DMS114 treated with DMSO at 0.1 percent for 48 hours (cell line): ENCODE measurements at regions not wholly inside any gene's neighbourhood (a gene's known extent, or its start where the extent isn't known, plus 50 kb on each side); places are given as distances from the start of the nearest gene placed in this dataset.

Experiments
- DNase-seq: peaks from one replicate; lab custom pipeline; 2025; ENCODE audit not compliant: unreplicated experiment; lab: John Stamatoyannopoulos, UW

GRCh38 chr12:93101367-93101766, 172.3 kb upstream of the EEA1 start:
- DNase-seq = no peak

GRCh38 chr12:93102312-93102711, 173.2 kb upstream of the EEA1 start:
- no peak for DNase-seq

- DNase-seq = no peak
Measured at GRCh38 chr12:93102744-93103143, 173.6 kb upstream of the EEA1 start.

- no peak for DNase-seq
Measured at GRCh38 chr12:93103154-93103553, 174.1 kb upstream of the EEA1 start.

GRCh38 chr12:93104535-93104934, 175.4 kb upstream of the EEA1 start:
- DNase-seq = no peak

GRCh38 chr12:93106910-93107309, 177.8 kb upstream of the EEA1 start:
- DNase-seq = no peak

- no peak for DNase-seq
Measured at GRCh38 chr12:93107514-93108312, 178.6 kb upstream of the EEA1 start.

- no peak for DNase-seq
Measured at GRCh38 chr12:93108985-93109384, 179.9 kb upstream of the EEA1 start.

GRCh38 chr12:93109551-93110203, 180.6 kb upstream of the EEA1 start:
- DNase-seq = no peak

GRCh38 chr12:93111773-93112172, 182.7 kb upstream of the EEA1 start:
- no peak for DNase-seq

- DNase-seq = no peak
Measured at GRCh38 chr12:93113317-93114006, 184.4 kb upstream of the EEA1 start.

GRCh38 chr12:93115198-93115601, 186.1 kb upstream of the EEA1 start:
- DNase-seq = no peak

- no peak for DNase-seq
Measured at GRCh38 chr12:93115646-93116045, 186.6 kb upstream of the EEA1 start.

GRCh38 chr12:93116632-93117031, 187.5 kb upstream of the EEA1 start:
- no peak for DNase-seq

GRCh38 chr12:93121729-93122488, 192.8 kb upstream of the EEA1 start:
- no peak for DNase-seq

- DNase-seq = no peak
Measured at GRCh38 chr12:93122569-93123091, 193.5 kb upstream of the EEA1 start.

GRCh38 chr12:93125126-93125525, 196.0 kb upstream of the EEA1 start:
- no peak for DNase-seq

- no peak for DNase-seq
Measured at GRCh38 chr12:93126069-93126474, 197.0 kb upstream of the EEA1 start.

GRCh38 chr12:93127107-93127560, 198.0 kb upstream of the EEA1 start:
- no peak for DNase-seq

- DNase-seq = no peak
Measured at GRCh38 chr12:93127582-93128331, 198.7 kb upstream of the EEA1 start.
